Lower lobe of right lung (tissue), 2 donors: ENCODE measurements at regions not wholly inside any gene's neighbourhood (a gene's known extent, or its start where the extent isn't known, plus 50 kb on each side); places are given as distances from the start of the nearest gene placed in this dataset.

Source experiments
- ATAC-seq, 2 donors: fragments of 200-7000 bp; cut with Tn5 transposase; one replicate each; pipeline ENCODE4 v1.9.1; 2020 to 2022; ENCODE audit warnings: mild to moderate bottlenecking in 2 of 2, moderate library complexity in 2 of 2
- DNase-seq: peaks from one replicate; pipeline ENCODE4 v3.0.0-alpha.2; 2020
- H3K27ac ChIP-seq: fragments of 200-600 bp; one replicate; pipeline ENCODE4 v1.8.0; 2022
- H3K27me3 ChIP-seq: fragments of 200-600 bp; one replicate; pipeline ENCODE4 v1.8.0; 2022; ENCODE audit warnings: low read depth
- H3K36me3 ChIP-seq: fragments of 200-600 bp; one replicate; pipeline ENCODE4 v1.8.0; 2022; ENCODE audit warnings: mild to moderate bottlenecking
- H3K4me1 ChIP-seq: fragments of 200-600 bp; one replicate; pipeline ENCODE4 v1.8.0; 2022
- H3K4me3 ChIP-seq: fragments of 200-600 bp; one replicate; pipeline ENCODE4 v1.8.0; 2022; ENCODE audit warnings: mild to moderate bottlenecking
- H3K9me3 ChIP-seq: fragments of 200-600 bp; one replicate; pipeline ENCODE4 v1.8.0; 2022
- CTCF ChIP-seq: fragments of 200-600 bp; IDR thresholded peaks from one replicate; pipeline ENCODE4 v1.8.0; 2022; ENCODE audit warnings: antibody characterized with exemption, mild to moderate bottlenecking
- intact Hi-C: fragments of 100-400 bp; cut with DNase I; formaldehyde crosslinking; loops from one replicate; pipeline ENCODE4 v1.11.0; 2022
- donor health status: DM: no; HTN: yes; CAD: no; lungs with severe emphysema.

GRCh38 chr11:119795231-119795630 lies 66.2 kb upstream of the NECTIN1 start:
- H3K4me1 ChIP-seq, result no peaks in the 10 kb centered on the region
- H3K9me3 ChIP-seq, result no peaks in the 10 kb centered on the region
- H3K36me3 ChIP-seq, result no peaks in the 10 kb centered on the region
- no peak for TF ChIP-seq CTCF
- no peak overlapping the region for H3K27ac ChIP-seq
- H3K27me3 ChIP-seq, result peaks cover 20% of the 10 kb centered on the region
- intact Hi-C loops, result no loop called here
- DNase-seq (no peak), ATAC-seq (no peak)
- no peak overlapping the region for H3K4me3 ChIP-seq

DNA sequence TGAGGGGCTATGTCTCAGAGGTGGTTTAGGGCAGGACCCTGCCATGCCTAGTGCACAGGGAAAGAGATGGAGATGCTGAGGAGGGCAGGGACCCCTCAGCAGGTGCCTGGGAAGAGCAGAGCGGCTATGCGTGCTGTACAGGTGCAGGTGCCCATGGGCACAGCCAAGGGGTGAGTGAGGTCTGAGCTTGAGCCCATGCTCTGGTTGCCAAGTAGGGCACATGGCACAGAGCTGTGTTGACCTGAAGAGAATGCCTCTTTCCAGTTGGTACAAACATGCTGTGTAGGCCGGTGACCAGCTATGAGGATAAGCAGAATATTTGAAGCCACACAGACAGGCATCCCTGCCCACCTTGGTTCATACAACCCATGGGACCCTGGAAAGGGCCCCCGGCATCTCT lies 65.8 kb upstream of the NECTIN1 start:
- DNase-seq (no peak), ATAC-seq (no peak)
- Histone ChIP-seq H3K27me3 (peaks cover 20% of the 10 kb centered on the region), H3K4me3 (no peak overlapping the region), H3K36me3 (no peaks in the 10 kb centered on the region), H3K4me1 (no peaks in the 10 kb centered on the region), H3K27ac (no peak overlapping the region), H3K9me3 (no peaks in the 10 kb centered on the region)
- intact Hi-C loops, result no loop called here
- no peak for TF ChIP-seq CTCF

DNA sequence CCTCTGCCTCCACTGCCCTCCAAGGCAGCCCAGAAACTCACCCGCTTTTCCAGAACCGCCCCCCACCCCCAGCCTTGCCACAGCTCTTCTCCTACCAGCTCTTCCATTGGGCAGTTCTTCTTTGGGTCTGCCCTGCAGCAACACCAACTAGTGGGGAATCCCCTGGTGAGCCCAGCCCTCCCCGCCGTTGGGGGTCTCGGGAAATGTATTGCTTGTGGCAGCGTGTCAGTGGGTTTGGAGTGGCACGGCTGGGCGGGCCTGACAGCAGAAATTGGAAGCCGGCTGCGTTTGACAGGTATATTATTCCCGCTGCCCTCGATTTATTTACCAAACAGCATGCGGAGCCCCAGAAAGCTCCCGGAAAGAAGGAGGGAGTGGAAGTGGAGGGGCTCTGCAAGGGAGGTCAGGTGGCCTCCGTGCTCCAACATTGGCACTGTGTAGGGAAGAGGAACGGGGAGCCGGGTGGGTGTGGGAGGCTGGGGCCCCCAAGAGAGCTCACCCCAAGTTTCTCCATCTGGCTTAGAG lies 65.2 kb upstream of the NECTIN1 start:
- intact Hi-C loops, result no loop called here
- H3K27me3 ChIP-seq, result peaks cover 20% of the 10 kb centered on the region
- no peaks in the 10 kb centered on the region for H3K4me1 ChIP-seq
- no peaks in the 10 kb centered on the region for H3K9me3 ChIP-seq
- H3K4me3 ChIP-seq, result no peak overlapping the region
- ATAC-seq, result no peak
- DNase-seq, result no peak
- H3K27ac ChIP-seq, result no peak overlapping the region
- no peak for TF ChIP-seq CTCF
- no peaks in the 10 kb centered on the region for H3K36me3 ChIP-seq

DNA sequence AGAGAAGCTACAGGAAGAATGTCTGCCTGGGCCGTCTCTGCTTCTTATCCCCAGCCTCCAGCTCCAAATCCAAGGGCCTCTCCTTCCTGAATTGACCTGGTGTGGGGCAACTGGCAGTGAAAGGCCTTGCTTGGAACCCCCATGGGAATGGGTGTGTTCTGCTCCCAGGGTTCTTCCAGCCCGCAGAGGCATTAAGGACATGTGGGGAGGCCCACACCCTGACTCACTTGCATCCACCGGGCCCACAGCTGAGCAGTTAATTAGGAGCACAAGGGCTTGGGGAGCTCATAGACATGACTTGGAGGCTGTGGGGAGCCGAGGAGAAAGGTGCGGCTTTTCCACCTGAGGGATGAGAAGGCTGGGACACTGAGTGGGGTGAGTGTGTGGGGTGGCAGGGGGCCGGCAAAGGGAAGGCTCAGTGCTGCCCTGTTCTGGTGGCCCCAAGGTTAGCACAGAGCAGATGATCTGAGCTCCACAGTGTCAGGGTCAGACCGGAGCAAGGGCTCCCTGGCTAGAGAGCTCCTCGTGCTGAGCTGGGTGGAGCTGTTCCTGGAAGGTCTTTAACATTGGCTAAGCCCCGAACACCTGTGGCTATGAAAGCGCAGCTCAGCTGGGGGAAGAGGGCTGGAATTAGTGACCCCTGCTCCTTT lies 64.5 kb upstream of the NECTIN1 start:
- Histone ChIP-seq H3K27me3 (peaks cover 23% of the 10 kb centered on the region), H3K4me3 (no peak overlapping the region), H3K27ac (no peak overlapping the region), H3K9me3 (no peaks in the 10 kb centered on the region), H3K4me1 (no peaks in the 10 kb centered on the region), H3K36me3 (no peaks in the 10 kb centered on the region)
- ATAC-seq (no peak), DNase-seq (no peak)
- intact Hi-C loops, result no loop called here
- TF ChIP-seq CTCF, result no peak

- TF ChIP-seq CTCF, result no peak
- Histone ChIP-seq H3K27ac (no peak overlapping the region), H3K9me3 (no peaks in the 10 kb centered on the region), H3K4me3 (no peak overlapping the region), H3K36me3 (no peaks in the 10 kb centered on the region), H3K27me3 (peaks cover 19% of the 10 kb centered on the region), H3K4me1 (no peaks in the 10 kb centered on the region)
- DNase-seq (no peak), ATAC-seq (no peak)
- intact Hi-C loops, result no loop called here
Measured at GRCh38 chr11:119791701-119792151, 62.7 kb upstream of the NECTIN1 start.
